ENCODE measurements at regions not wholly inside any gene's neighbourhood (a gene's known extent, or its start where the extent isn't known, plus 50 kb on each side); places are given as distances from the start of the nearest gene placed in this dataset.

- TF ChIP-seq ZNF8 (CRISPR knock-in tag; IDR thresholded peaks at IDR 0.05) (no peak), ZNF565 (CRISPR knock-in tag; conservative IDR thresholded peaks at IDR 0.05; ENCODE audit: low read depth) (no peak)
Measured at GRCh38 chr9:126125992-126126409, 200.6 kb upstream of the MVB12B start (continued).

- TF ChIP-seq, protein P1, sequence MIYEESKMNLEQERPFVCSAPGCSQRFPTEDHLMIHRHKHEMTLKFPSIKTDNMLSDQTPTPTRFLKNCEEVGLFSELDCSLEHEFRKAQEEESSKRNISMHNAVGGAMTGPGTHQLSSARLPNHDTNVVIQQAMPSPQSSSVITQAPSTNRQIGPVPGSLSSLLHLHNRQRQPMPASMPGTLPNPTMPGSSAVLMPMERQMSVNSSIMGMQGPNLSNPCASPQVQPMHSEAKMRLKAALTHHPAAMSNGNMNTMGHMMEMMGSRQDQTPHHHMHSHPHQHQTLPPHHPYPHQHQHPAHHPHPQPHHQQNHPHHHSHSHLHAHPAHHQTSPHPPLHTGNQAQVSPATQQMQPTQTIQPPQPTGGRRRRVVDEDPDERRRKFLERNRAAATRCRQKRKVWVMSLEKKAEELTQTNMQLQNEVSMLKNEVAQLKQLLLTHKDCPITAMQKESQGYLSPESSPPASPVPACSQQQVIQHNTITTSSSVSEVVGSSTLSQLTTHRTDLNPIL (CRISPR knock-in tag; IDR thresholded peaks at IDR 0.05; ENCODE audit: low read depth): no peak
- no peak for TF ChIP-seq ZFP3 (CRISPR knock-in tag; IDR thresholded peaks at IDR 0.05)
- no peak for TF ChIP-seq SNAI2 (CRISPR knock-in tag; IDR thresholded peaks at IDR 0.05)
- no peak for TF ChIP-seq OSR1 (CRISPR knock-in tag; IDR thresholded peaks at IDR 0.05)
- TF ChIP-seq ZNF70 (CRISPR knock-in tag; IDR thresholded peaks at IDR 0.05): no peak
- TF ChIP-seq CSDC2 (CRISPR knock-in tag; IDR thresholded peaks at IDR 0.05): no peak
- no peak for TF ChIP-seq RARB (CRISPR knock-in tag; IDR thresholded peaks at IDR 0.05)
- TF ChIP-seq GLIS3 (CRISPR knock-in tag; IDR thresholded peaks at IDR 0.05): no peak
- no peak for TF ChIP-seq CSRNP3 (CRISPR knock-in tag; IDR thresholded peaks at IDR 0.05)
- TF ChIP-seq ISL1 (CRISPR knock-in tag; IDR thresholded peaks at IDR 0.05): no peak
- TF ChIP-seq ESRRG (CRISPR knock-in tag; IDR thresholded peaks at IDR 0.05): no peak
- TF ChIP-seq ZC3H10 (CRISPR knock-in tag; IDR thresholded peaks at IDR 0.05): no peak
- TF ChIP-seq BACH2 (CRISPR knock-in tag; IDR thresholded peaks at IDR 0.05; ENCODE audit: borderline replicate concordance): no peak
- no peak for TF ChIP-seq ARNTL (CRISPR knock-in tag; IDR thresholded peaks at IDR 0.05; ENCODE audit: borderline replicate concordance, low read depth)
- TF ChIP-seq, protein P2, sequence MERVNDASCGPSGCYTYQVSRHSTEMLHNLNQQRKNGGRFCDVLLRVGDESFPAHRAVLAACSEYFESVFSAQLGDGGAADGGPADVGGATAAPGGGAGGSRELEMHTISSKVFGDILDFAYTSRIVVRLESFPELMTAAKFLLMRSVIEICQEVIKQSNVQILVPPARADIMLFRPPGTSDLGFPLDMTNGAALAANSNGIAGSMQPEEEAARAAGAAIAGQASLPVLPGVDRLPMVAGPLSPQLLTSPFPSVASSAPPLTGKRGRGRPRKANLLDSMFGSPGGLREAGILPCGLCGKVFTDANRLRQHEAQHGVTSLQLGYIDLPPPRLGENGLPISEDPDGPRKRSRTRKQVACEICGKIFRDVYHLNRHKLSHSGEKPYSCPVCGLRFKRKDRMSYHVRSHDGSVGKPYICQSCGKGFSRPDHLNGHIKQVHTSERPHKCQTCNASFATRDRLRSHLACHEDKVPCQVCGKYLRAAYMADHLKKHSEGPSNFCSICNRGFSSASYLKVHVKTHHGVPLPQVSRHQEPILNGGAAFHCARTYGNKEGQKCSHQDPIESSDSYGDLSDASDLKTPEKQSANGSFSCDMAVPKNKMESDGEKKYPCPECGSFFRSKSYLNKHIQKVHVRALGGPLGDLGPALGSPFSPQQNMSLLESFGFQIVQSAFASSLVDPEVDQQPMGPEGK (CRISPR knock-in tag; IDR thresholded peaks at IDR 0.05; ENCODE audit: borderline replicate concordance): no peak
- ATAC-seq: no peak
Measured at GRCh38 chr9:126126807-126127206, 199.8 kb upstream of the MVB12B start.

DNA sequence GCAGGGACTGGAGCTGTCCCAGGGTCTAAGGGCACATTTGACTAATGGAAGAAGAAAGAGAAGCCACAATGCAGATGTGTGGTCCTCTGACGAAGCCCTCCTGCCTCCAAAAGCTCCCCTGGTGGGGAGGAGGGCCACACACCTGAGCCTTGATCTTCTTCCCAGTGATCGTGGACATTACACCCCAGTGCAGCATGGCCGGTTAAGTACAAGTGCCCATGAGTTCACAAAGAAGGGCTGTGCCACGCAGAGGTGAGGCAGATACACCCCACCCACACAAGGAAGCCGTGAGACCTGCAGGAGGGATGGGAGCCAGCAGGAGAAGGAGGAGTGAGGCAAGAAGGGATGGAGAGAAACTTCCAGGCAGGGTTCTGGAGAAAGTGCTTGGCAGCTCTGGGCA lies 199.0 kb upstream of the MVB12B start:
- no peak for ATAC-seq
- TF ChIP-seq, protein P2 (CRISPR knock-in tag; IDR thresholded peaks at IDR 0.05; ENCODE audit: borderline replicate concordance): no peak
- TF ChIP-seq PPARA (CRISPR knock-in tag; IDR thresholded peaks at IDR 0.05; ENCODE audit: borderline replicate concordance) (no peak), ZNF8 (CRISPR knock-in tag; IDR thresholded peaks at IDR 0.05) (no peak), TCF4 (CRISPR knock-in tag; IDR thresholded peaks at IDR 0.05; ENCODE audit: borderline replicate concordance) (no peak), ZFP3 (CRISPR knock-in tag; IDR thresholded peaks at IDR 0.05) (no peak), CSDC2 (CRISPR knock-in tag; IDR thresholded peaks at IDR 0.05) (no peak), TSHZ2 (CRISPR knock-in tag; IDR thresholded peaks at IDR 0.05) (no peak), ZFP30 (CRISPR knock-in tag; IDR thresholded peaks at IDR 0.05) (no peak), GLIS3 (CRISPR knock-in tag; IDR thresholded peaks at IDR 0.05) (no peak)
